NCI-H526 treated with DMSO at 0.1 percent for 48 hours (cell line): ENCODE measurements at regions not wholly inside any gene's neighbourhood (a gene's known extent, or its start where the extent isn't known, plus 50 kb on each side); places are given as distances from the start of the nearest gene placed in this dataset.

Source experiments
- DNase-seq: peaks from one replicate; lab custom pipeline; 2025; lab: John Stamatoyannopoulos, UW

DNA sequence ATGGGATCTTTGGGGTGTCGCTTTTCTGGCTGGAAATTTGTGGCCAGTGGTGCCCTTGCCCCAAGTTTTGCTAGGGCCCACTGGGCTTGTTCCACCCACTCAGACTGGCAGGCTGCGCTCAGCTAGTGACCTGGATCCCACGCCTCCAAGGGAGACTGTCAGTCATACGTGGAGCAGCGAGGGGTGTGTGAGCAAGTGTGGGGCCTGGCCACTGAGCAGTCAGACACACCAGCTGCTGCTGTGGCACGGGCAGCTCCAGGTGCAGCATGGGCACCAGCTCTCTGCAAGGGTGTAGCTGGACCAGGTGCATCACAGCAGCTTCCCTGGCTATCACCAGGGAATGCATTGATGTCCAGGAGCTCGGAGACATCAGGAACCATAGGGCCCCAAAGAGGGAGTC is 327.0 kb downstream of the NR4A2 start:
- no peak for DNase-seq

DNA sequence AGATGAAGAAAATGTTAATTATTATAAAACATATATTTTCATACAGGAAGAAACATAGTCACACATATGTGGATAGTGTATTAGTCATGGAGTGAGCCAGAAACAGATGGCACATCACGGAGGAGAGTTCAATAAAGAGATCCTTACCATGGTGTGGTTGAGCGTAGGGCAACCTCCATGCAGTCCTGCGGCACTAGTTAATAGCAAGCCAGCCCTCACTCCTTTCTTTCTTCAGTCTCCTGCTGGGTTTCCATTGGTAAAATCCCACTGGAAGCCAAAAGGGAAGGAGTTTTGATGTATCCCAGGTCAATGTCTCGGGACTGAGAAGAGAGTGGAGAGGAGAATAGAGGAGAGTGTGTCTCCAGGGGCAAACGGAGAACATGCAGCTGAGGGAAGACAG is 328.1 kb downstream of the NR4A2 start:
- DNase-seq: no peak

DNA sequence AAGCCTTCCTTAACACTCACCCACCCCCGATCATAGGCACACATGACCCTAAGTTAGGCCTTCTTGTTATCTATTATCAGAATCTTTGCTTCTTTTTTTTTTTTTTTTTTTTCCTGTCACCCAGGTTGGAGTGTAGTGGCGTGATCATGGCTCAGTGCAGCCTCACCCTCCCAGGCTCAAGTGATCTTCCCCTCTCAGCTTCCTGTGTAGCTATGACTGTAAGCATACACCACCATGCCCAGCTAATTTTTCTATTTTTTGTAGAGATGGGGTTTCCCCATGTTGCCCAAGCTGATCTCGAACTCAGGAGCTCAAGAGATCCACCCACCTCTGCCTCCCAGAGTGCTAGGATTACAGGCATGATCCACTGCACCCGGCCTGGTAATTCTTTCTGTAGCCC is 328.7 kb downstream of the NR4A2 start:
- DNase-seq: no peak

DNA sequence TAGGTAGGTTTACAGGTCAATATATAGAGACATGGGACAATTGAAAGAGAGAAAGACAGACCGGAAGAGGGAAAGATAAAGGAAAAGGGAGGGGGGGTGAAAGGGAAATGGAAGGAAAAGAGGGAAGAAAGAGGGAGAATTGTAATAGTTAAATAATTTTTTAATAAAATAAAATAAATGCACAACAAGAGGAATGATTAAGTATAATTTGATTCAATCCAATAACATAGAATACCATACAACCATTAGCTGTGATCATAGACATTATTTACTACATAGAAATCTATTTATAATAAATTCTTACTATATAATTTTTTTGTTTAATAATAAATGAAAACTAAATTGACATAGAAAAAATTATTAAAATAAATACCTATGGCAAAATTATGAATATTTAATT is 330.7 kb downstream of the NR4A2 start:
- DNase-seq: no peak

DNA sequence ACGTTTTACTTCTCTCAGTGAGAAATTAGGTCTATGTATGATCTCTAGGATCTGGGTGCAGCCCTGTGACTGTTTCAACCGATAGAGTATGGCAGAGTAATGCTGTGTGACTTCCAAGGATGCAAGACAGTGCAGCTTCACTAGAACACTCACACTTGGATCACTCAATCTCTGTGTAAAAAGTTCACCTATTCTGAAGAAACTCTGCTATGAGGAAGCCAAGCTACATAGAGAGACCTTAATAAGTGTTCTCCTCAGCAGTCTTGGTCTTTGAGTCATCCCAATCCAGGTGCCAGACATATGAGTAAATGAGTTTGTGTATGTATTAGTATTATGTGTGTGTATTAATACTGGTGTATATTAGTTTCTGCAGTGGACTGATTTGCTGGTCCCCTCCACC is 335.0 kb downstream of the NR4A2 start:
- no peak for DNase-seq

DNA sequence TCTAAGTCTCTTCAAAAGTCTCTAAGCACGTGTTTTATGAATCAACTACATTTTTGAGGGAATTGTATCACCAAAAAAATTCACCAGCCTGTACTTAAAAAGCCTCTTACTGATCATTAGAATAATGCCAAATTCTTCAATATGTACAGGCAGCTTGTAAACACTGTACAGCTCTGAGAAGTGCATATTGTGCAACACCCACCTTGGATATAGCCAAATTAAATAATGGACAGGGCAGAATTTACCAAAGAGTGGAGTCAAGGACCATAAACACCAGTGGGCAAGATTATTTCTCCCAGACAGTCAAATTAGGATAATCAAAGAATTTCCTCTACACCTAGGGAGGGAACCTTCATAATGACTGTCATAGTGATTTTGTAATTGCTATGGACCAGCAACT is 338.2 kb downstream of the NR4A2 start:
- DNase-seq: no peak

DNA sequence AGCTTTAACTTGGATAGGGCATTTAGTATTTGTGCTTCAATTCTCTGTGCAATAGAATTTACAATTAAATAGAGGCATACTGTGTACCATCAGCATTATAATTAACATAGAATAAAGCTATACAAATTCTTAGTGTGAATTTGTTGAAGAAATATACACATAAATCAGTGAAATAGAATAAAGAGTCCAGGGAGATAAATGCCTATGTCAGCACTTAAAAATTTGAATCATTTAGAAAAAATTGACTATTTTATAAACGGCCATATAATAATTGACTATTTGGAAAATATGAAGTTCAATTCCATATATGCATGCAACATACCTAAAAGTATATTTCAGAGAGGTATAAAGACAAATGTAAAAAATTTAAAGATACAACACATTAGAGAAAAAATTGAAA is 348.7 kb downstream of the NR4A2 start:
- DNase-seq: no peak

DNA sequence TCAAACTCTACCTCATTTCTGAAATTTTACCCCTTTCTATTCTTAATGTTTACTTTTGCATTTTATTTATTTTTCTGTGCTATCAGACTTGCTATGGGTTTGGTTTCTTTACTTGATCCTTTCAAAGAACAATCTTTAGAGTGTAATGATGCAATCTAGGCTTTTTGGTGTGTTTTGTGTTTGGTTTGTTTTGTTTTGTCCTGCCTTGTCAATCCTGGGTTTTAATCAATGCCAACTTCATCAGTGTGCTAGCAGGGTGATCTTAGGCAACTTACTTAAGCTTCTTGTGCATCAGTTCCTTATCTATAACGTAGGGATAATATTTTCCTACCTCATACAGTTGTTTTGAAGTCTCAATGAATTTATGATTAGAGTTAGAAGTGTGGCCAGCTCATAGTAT is 350.4 kb downstream of the NR4A2 start:
- DNase-seq: no peak

DNA sequence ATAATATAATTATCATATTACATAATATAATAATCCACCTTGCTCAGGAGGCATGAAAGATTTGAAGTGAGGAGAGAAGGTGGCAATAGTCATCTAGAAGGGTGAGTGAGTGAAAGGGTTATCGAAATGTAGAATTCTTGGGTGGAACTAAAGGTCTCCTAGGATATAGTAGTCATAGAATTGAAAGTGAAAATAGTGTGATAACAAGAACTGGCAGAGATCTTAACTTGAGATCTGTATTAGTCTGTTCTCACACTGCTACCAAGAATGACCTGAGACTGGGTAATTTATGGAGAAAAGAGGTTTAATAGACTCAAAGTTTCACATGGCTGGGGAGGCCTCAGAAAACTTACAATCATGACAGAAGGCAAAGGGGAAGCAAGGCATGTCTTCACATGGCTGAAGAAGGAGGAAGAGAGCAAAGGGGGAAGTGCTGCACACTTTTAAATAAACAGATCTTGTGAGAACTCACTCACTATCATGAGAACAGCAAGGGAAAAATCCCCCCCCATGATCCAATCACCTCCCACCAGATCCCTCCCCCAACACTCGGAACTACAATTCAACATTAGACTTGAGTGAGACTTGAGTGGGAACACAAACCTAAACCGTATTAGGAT is 351.5 kb downstream of the NR4A2 start:
- DNase-seq: no peak

DNA sequence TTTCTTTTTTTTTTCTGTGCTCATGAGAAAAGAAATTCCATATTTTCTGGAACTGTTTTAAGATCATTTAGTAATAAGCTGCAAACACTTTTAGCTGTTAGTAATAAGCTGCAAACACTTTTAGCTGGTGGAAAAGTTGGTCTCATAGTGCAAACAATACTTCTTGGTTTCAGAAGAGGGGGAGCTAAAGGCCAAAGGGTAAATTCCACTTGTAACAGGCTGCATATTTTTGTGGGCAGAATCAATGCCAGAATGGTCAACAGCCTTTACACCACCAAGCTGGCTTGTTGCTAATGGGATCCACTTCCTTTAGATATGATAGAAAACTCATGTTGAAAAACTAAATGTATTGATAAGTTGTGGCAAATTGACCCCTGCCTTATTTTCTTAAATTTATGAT is 356.8 kb downstream of the NR4A2 start:
- DNase-seq: no peak

DNA sequence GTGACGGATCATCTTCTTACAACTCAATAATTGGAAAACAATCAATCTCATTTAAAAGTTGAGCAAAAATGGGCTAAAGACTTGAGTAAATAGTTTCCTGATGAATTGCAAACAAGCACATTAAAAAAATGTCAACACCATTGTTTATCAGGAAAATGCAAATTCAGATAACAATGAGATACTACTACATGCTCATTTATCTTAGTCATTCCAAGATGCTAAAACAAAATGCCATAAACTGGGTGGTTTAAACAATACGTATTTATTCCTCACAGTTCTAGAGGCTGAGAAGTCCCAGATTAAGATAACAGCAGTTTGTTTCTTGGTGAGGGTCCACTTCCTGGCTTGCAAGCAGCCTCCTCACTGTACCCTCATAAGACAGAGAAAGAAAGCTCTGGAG is 359.6 kb downstream of the NR4A2 start:
- DNase-seq: no peak

DNA sequence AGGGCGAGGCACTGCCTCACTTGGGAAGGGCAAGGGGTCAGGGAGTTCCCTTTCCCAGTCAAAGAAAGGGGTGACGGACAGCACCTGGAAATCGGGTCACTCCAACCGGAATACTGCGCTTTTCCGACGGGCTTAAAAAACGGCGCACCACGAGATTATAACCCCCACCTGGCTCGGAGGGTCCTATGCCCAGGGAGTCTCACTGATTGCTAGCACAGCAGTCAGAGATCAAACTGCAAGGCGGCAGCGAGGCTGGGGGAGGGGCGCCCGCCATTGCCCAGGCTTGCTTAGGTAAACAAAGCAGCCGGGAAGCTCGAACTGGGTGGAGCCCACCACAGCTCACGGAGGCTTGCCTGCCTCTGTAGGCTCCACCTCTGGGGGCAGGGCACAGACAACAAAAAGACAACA is 366.5 kb downstream of the NR4A2 start:
- peak; percentile 33 for DNase-seq

DNA sequence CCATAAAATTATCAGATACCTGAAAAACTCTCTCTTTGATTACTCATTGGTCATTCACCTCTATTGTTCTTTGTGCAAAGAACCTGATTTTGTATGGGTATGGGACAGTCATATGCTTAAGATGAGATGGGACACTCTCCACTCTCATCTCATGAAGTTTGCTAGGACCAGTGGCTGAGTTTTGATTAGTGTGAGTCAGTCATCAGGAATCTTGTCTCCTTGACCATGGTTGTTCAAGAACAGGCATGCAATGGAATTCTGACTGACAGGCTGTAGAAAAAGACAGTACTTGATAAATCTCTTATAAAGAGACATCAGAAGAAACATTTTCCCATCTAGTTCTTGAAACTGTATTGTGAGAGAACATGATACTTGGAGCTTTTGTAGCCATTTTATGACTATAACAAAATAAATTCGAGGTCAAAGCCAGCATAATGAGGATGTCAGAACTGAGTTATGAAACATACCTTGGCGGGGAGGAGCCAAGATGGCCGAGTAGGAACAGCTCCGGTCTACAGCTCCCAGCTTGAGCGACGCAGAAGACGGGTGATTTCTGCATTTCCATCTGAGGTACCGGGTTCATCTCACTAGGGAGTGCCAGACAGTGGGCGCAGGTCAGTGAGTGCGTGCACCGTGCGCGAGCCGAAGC is 367.0 kb downstream of the NR4A2 start:
- peak; percentile 48 for DNase-seq

DNA sequence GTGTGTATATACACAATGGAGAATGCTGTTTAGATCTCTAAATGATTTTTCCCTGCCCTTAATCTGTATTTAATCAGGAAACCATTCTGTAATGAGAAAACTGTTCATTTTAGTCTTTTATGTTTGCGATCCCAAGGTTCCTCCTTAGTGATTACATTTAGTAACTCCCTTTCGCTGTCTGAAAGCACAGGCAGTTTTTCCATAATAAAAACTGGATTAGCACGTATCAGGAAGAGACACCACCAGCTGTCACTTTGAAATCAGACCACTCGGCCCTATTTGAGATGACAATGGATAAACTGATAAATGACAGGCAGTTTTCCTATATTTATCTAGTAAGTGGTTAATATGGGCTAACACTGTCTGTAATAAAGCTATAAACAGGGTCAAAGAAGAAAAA is 370.9 kb downstream of the NR4A2 start:
- no peak for DNase-seq

DNA sequence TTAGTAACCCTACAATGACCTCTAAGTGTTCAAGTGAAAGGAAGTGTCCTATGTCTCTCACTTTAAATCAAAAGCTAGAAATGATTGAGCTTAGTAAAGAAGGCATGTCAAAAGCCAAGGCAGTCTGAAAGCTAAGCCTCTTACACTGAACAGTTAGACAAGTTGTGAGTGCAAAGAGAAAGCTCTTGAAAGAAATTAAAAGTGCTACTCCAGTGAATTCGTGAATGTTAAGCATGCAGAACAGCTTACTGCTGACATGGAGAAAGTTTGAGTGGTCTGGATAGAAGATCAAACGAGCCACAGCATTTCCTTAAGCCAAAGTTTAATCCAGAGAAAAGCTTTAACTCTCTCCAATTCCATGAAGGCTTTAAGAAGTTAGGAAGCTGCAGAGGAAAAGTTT is 373.7 kb downstream of the NR4A2 start:
- DNase-seq: no peak

DNA sequence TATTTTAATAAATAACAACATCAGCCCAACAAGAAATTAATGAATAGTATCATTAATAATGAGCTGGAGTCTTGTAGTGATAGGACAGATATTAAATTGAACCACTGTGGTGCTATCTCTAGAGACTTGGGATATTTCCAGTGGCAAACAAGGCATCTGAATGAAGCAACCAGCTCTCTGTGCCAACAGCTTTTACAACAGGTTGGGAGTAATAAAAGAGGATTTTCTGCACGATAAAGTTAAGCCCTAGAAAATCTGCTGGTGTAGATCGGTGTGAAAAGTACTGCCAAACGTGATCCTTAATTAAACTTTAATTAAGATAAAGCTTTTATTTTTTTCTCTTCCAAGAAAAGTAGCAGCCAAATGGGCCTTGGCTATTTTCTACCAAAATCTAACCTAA is 385.5 kb downstream of the NR4A2 start:
- DNase-seq: no peak

DNA sequence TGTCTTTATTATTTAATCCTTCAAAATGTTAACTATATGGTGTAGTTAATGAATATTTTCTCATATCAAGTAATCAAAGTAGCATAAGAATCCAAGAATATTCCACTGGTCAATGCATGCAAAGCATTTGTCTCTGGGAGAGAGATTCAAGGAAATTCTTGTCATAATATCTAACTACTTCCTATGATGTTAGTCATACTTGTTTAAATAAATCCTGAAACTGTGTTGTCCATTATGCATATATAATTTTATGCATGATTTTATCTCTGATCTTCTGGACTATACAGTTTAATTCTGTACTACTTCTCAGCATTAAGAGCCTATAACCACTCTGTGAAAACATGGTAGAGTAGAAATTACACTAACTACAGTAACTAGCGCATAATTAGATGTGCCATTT is 388.3 kb downstream of the NR4A2 start:
- no peak for DNase-seq

DNA sequence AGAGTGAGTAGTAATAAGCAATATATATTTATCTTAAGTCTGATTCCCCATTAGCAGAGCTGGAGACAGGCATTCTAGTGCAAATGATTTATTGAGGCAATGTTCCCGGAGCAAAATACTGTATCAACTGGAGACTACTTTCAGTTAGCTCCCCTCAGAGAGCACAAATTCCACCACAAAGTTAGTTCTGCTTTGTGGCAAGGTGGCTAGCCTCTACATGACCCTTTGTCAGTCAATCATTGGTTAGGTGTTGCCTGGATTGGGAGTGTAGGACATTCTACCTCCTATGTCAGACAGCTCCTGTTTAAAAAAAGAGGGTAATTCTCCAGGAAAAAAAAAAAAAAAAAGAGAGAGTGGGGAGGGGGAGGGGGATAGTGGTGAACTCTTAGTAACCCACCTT is 402.2 kb downstream of the NR4A2 start:
- no peak for DNase-seq

DNA sequence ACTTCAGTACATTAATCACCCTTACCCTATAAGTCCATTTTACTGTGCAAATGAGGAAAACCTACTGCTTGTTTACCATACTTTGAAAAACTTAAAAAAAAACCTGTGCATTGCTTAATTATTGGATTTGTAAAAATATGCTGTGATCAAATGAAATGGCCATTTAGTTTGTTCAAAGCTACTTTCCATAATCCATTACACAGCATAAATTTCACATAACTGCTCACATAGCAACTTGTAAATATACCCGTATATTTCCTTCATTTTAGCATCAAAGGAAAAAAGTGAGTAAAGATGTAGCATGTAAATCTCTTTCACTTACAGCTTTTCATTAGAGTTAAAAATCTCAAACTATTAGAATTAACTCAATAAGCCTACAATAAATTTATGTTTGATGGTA is 415.1 kb downstream of the NR4A2 start:
- no peak for DNase-seq

DNA sequence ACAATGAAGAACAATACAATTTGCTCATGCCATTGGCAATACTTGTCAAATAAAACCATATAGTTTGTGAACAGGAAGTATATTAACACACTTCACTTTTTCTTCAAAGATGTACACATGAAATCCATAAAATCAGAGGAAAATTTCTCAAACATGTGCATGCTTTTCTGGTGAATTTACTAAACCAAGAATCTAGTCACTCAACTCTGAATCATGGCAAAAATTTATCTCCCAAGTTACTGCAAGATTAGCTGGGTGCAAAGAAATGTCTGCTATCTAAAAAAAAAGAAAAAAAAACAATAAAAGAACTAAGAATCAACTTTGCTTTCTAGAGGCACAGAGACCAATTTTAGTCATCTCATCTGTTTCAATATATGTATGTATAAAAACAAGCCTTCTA is 419.2 kb downstream of the NR4A2 start:
- no peak for DNase-seq

DNA sequence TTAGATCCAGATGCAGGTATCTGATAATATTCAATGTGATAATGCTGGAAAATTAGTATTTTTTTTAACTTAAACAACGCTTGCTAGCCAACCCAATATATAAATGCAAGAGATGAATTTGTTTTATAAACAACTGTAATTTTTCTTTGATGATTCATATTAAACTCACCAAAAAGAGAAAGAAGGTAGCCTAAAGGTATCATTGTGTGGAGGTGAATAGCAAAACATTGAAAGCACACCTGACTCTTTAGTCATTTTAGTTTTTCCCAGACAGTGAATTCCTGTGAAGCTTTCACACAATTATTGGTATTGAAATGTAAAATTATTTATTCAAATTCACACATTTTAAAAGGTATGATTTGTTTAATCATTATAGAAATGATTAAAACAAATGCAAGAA is 424.0 kb downstream of the NR4A2 start:
- DNase-seq: no peak

DNA sequence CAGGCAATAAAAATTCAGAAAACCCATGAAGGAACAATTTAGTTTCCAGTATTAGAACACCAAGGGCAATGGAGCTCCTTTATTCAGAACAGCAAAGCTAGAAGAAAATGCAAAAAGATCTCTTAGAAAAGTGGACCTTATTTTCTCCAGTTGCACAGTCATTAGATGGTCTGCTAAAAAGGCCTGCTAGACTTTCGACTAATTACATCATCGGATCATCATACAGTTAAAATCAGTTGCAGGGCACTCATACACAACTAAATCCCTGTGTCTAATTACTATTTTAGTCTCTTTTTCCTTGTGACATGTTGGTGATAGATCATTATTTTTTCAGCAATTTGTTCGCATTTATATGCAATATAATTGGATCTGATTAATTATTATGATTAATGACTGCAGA is 425.3 kb downstream of the NR4A2 start:
- no peak for DNase-seq

DNA sequence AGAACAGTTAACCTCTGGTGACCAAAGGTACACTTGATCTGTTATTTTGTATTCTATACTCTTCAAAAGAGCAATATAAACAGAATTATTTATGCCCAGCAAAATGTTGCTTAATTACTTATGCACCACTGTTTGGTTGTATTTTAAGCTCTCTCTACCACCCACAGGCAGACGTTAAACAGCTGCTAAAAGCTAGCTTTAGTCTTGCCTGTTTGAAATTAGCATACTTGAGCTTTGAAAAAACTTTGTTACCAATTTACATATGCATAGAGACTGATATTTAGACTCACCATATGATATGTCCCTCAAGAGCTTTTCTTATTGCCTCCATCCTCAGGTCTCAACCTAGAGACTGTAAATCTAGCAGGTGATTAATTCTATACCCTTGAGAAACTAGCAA is 426.9 kb downstream of the NR4A2 start:
- DNase-seq: no peak

DNA sequence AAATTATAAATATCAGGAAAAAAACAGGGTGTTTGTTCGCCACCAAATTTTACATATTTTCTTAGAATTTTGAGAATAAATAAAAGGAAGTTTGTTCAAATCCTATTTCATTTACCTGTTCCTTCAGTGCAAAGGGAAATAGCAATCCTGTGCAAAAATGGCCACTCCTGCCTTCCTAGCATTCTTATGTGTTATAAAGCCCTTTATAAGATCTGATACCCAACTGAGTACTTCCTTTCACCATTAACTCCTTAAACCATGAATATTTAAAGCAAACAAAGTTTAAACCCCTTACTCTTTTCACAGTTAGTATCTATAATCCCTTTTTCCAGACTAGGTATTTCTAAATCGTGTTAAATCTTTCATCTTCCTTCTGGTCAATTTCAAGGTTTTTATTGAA is 427.8 kb downstream of the NR4A2 start:
- DNase-seq: no peak
